NB4 (cell line): ENCODE measurements at regions not wholly inside any gene's neighbourhood (a gene's known extent, or its start where the extent isn't known, plus 50 kb on each side); places are given as distances from the start of the nearest gene placed in this dataset.

ENCODE experiments used
- CTCF ChIP-seq: IDR thresholded peaks from one replicate; pipeline ENCODE4 v1.5.1; 2012; ENCODE audit warnings: low read depth, low read length
- MAX ChIP-seq: IDR thresholded peaks from 2 replicates; pipeline ENCODE4 v1.6.1; 2011; ENCODE audit warnings: low read depth, low read length
- POLR2A ChIP-seq: IDR thresholded peaks from 2 replicates; pipeline ENCODE4 v1.6.1; 2011; ENCODE audit warnings: mild to moderate bottlenecking; ENCODE audit not compliant: insufficient read length; ENCODE audit errors: extremely low read depth

- TF ChIP-seq CTCF, result no peak
- TF ChIP-seq POLR2A, result no peak
- no peak for TF ChIP-seq MAX
Measured at GRCh38 chr13:28582892-28583240, 76.1 kb upstream of the POMP start.
